HepG2 (cell line): ENCODE measurements at regions not wholly inside any gene's neighbourhood (a gene's known extent, or its start where the extent isn't known, plus 50 kb on each side); places are given as distances from the start of the nearest gene placed in this dataset.

Source experiments
- ATAC-seq: fragments of 200-7000 bp; cut with Tn5 transposase; 3 replicates; pipeline ENCODE4 v1.9.1; 2020; ENCODE audit warnings: mild to moderate bottlenecking, moderate library complexity
- BruUV-seq: library from RNA; stranded (reverse); fragments of 400-500 nt; replicated peaks from 2 replicates; lab custom pipeline; 2021; lab: Mats Ljungman, UMichigan
- CTCF ChIA-PET: fragments of 300-600 bp; formaldehyde crosslinking; extraction: SDS; loops from one replicate; lab custom pipeline; 2021; ENCODE audit warnings: low total read pairs, inconsistent platforms, low intra/inter-chr PET ratio; lab: Yijun Ruan, JAX
- POLR2A ChIA-PET: fragments of 350-600 bp; sonication (Branson Sonifier 250); formaldehyde crosslinking; loops from one replicate; lab custom pipeline; 2020; ENCODE audit warnings: antibody characterized with exemption, inconsistent platforms; lab: Yijun Ruan, JAX
- DNase-seq: peaks from one replicate; pipeline ENCODE4 v3.0.0-alpha.2; 2015; ENCODE audit warnings: low spot score
- FAIRE-seq: peaks from 3 replicates; lab custom pipeline; 2011; peaks lifted over from hg19 to GRCh38; lab: Jason Lieb, UNC
- H2AFZ ChIP-seq: one replicate; pipeline ENCODE4 v1.6.1; 2011; ENCODE audit warnings: low read length, inconsistent platforms
- H3K27ac ChIP-seq: fragments of 300-600 bp; 3 replicates; pipeline ENCODE4 v1.8.0; 2011; ENCODE audit warnings: mixed run types, mild to moderate bottlenecking, mixed read lengths, low read length, inconsistent platforms; ENCODE audit not compliant: insufficient read depth; ENCODE audit errors: extremely low read length
- H3K27me3 ChIP-seq, 2 experiments: fragments of 200-600 bp in 1 of 2; 2 replicates in 1 of 2; 3 replicates in 1 of 2; pipeline versions ENCODE4 v1.6.0 to v1.8.0; 2011; ENCODE audit warnings: low read length in 2 of 2, mild to moderate bottlenecking in 2 of 2, moderate library complexity in 2 of 2, inconsistent platforms in 1 of 2; ENCODE audit not compliant: insufficient read depth in 2 of 2, control insufficient read depth in 1 of 2
- H3K36me3 ChIP-seq, 2 experiments: fragments of 200-600 bp in 1 of 2; replicated peaks in 1 of 2; 2 replicates in 1 of 2; 3 replicates in 1 of 2; pipeline versions ENCODE4 v1.5.1 to v1.8.0; 2011; ENCODE audit warnings: low read length in 2 of 2, inconsistent platforms in 1 of 2; ENCODE audit not compliant: insufficient read depth in 2 of 2, control insufficient read depth in 1 of 2
- H3K4me1 ChIP-seq: 2 replicates; pipeline ENCODE4 v1.5.1; 2012; ENCODE audit warnings: low read length, inconsistent platforms; ENCODE audit not compliant: insufficient read depth
- H3K4me2 ChIP-seq: 2 replicates; pipeline ENCODE4 v1.6.0; 2011; ENCODE audit warnings: low read depth, low read length, inconsistent platforms
- H3K4me3 ChIP-seq, 3 experiments: fragments of 200-600 bp in 1 of 3; sonication (generic), shearing (Covaris generic) in 1 of 3; replicated peaks in 1 of 3; 2 replicates each; pipeline ENCODE4 v1.5.1; 2011 to 2016; ENCODE audit warnings: low read length in 3 of 3, inconsistent platforms in 2 of 3, low read depth in 2 of 3, mild to moderate bottlenecking in 2 of 3, control low read depth in 1 of 3, mixed read lengths in 1 of 3; ENCODE audit not compliant: insufficient read depth in 1 of 3
- H3K79me2 ChIP-seq: one replicate; pipeline ENCODE4 v1.6.1; 2011; ENCODE audit warnings: low read length, inconsistent platforms; ENCODE audit not compliant: insufficient read depth
- H3K9ac ChIP-seq: 2 replicates; pipeline ENCODE4 v1.6.0; 2011; ENCODE audit warnings: mild to moderate bottlenecking, low read depth, low read length, inconsistent platforms; ENCODE audit not compliant: insufficient read depth
- H3K9me3 ChIP-seq: 2 replicates; pipeline ENCODE4 v1.5.1; 2012; ENCODE audit warnings: mild to moderate bottlenecking, low read length
- H4K20me1 ChIP-seq: 2 replicates; pipeline ENCODE4 v1.6.0; 2011; ENCODE audit warnings: inconsistent platforms, mild to moderate bottlenecking, low read length, moderate library complexity; ENCODE audit not compliant: insufficient read depth
- ARID3A ChIP-seq: IDR thresholded peaks from 2 replicates; pipeline ENCODE4 v1.6.1; 2012; ENCODE audit warnings: low read depth, low read length, improper control_type of control experiment
- CEBPB ChIP-seq: IDR thresholded peaks from 2 replicates; pipeline ENCODE4 v1.6.1; 2011; ENCODE audit warnings: low read depth, low read length, improper control_type of control experiment, borderline replicate concordance
- ETV5 ChIP-seq: IDR thresholded peaks from 2 replicates; pipeline ENCODE4 v1.6.1; 2018; ENCODE audit warnings: missing biosample characterization, missing genetic modification reagents, inconsistent platforms, borderline replicate concordance
- GATAD2A ChIP-seq: IDR thresholded peaks from 2 replicates; pipeline ENCODE4 v1.6.1; 2016
- HIVEP1 ChIP-seq: sonication (generic); formaldehyde crosslinking; IDR thresholded peaks from 2 replicates; pipeline ENCODE4 v1.4.0; 2020; ENCODE audit warnings: mild to moderate bottlenecking, missing genetic modification reagents
- HNF4A ChIP-seq: sonication (generic); formaldehyde crosslinking; IDR thresholded peaks from 2 replicates; pipeline ENCODE4 v1.4.0; 2020; ENCODE audit warnings: missing genetic modification reagents
- HNF4G ChIP-seq, 2 experiments: sonication (generic) in 1 of 2; formaldehyde crosslinking in 1 of 2; IDR thresholded peaks; 2 replicates each; pipeline versions ENCODE4 v1.4.0 to v1.6.1; 2011 to 2020; ENCODE audit warnings: borderline replicate concordance in 2 of 2, low read depth in 2 of 2, mild to moderate bottlenecking in 2 of 2, low read length in 1 of 2, missing genetic modification reagents in 1 of 2, moderate library complexity in 1 of 2
- HOXA3 ChIP-seq: sonication (generic); formaldehyde crosslinking; IDR thresholded peaks from 2 replicates; pipeline ENCODE4 v1.5.0; 2020; ENCODE audit warnings: missing genetic modification reagents
- MEF2D ChIP-seq: sonication (generic); formaldehyde crosslinking; IDR thresholded peaks from 2 replicates; pipeline ENCODE4 v1.5.1; 2020; ENCODE audit warnings: mild to moderate bottlenecking, missing genetic modification reagents
- PAXIP1 ChIP-seq: sonication (generic); formaldehyde crosslinking; conservative IDR thresholded peaks from 2 replicates; pipeline ENCODE4 v1.4.0; 2020; ENCODE audit warnings: mild to moderate bottlenecking, missing genetic modification reagents, moderate library complexity
- RARA ChIP-seq: IDR thresholded peaks from 2 replicates; pipeline ENCODE4 v1.6.1; 2016; ENCODE audit warnings: missing genetic modification reagents, missing compliant biosample characterization
- ZBTB7B ChIP-seq: sonication (generic); formaldehyde crosslinking; IDR thresholded peaks from 2 replicates; pipeline ENCODE4 v1.4.0; 2020; ENCODE audit warnings: missing genetic modification reagents
- ZNF331 ChIP-seq: sonication (generic); formaldehyde crosslinking; IDR thresholded peaks from 2 replicates; pipeline ENCODE4 v1.4.0; 2020; ENCODE audit warnings: missing genetic modification reagents
- whole genome bisulfite sequencing: methylation state at CpG from one replicate; pipeline ENCODE4 v1.1.6; 2017; ENCODE audit warnings: low lambda C conversion rate; 5-methylcytosine and 5-hydroxymethylcytosine counted together
- in situ Hi-C: cut with HindIII; loops from 2 replicates; pipeline ENCODE4 v1.10.0; 2017; ENCODE audit warnings: low pct_unique_long_range_greater_than_20kb; ENCODE audit not compliant: extremely low pct_ligation_motif_present
- intact Hi-C: fragments of 100-400 bp; cut with micrococcal nuclease; formaldehyde crosslinking; loops from one replicate; pipeline ENCODE4 v1.10.0; 2022; ENCODE audit not compliant: unreplicated experiment
- TF ChIP-seq, protein P1 (sequence below): IDR thresholded peaks from 2 replicates; pipeline ENCODE4 v1.4.0; 2020; ENCODE audit warnings: mild to moderate bottlenecking, missing genetic modification reagents

DNA sequence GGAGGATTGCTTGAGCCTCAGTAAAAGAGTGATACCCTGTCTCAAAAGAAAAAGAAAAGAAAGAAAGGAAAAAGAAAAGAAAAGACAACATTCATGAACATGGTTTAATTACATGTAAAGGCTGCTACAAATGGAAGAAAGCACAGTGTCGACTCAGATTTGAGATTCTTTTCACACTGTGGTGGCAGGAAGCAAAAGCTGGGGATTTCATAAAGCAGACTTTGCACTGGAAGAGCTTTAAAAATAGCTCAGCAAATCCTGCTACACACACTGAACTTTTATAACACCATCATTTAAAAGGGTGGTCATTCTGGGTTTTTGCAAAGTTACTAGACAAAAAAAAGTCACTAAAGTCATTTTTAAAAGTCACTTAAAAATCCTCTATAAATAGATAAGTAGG lies 140.8 kb downstream of the CEMIP2 start:
- no peak for FAIRE-seq
- Histone ChIP-seq H3K9me3 (no peaks in the 10 kb centered on the region), H3K4me2 (peak overlapping the region; percentile 42; the same call in 1 of the 2 replicates), H3K27ac (no peak overlapping the region), H3K36me3 (no peaks in the 10 kb centered on the region), H4K20me1 (no peaks in the 10 kb centered on the region), H3K79me2 (no peaks in the 10 kb centered on the region), H3K9ac (no peak overlapping the region), H3K4me3 (no peak overlapping the region), H3K27me3 (no peaks in the 10 kb centered on the region), H3K4me1 (peaks cover 42% of the 10 kb centered on the region), H2AFZ (peak overlapping the region; percentile 72)
- peak; percentile 19 for DNase-seq
- intact Hi-C loops = no loop called here
- POLR2A ChIA-PET = interaction anchor here (1.0 kb wide), 1 partner anchor 142 kb away, joined by 3 read pairs; no protein-coding TSS in a partner anchor
- peak; percentile 76 for ATAC-seq
- CTCF ChIA-PET = interaction anchor here (1.6 kb wide), 1 partner anchor 142 kb away, joined by 6 read pairs; the partner anchor contains the start of gene CEMIP2
- no TSS peak for BruUV-seq
- in situ Hi-C loops = no loop called here
- 18% methylated on average over 1 of the region's 1 CpG for WGBS
- no peak for TF ChIP-seq ARID3A
- TF ChIP-seq PAXIP1 (CRISPR knock-in tag) = peak; percentile 41
- peak; percentile 98 for TF ChIP-seq MEF2D (CRISPR knock-in tag)
- TF ChIP-seq HNF4G (IDR thresholded peaks at IDR 0.05; ENCODE audit: borderline replicate concordance, low read depth, low read length) = peak; percentile 20; the same call in 1 of the 2 replicates
- TF ChIP-seq HNF4G (CRISPR knock-in tag; IDR thresholded peaks at IDR 0.05; ENCODE audit: borderline replicate concordance, low read depth) = no peak
- TF ChIP-seq ZNF331 (CRISPR knock-in tag) = no peak
- no peak for TF ChIP-seq HIVEP1
- no peak for TF ChIP-seq ZBTB7B (CRISPR knock-in tag)
- TF ChIP-seq HOXA3 (CRISPR knock-in tag) = no peak
- TF ChIP-seq GATAD2A (CRISPR knock-in tag) = 0 out of 2 replicates have a peak, but pooled peaks have one; percentile 28
- no peak for TF ChIP-seq CEBPB
- 0 out of 2 replicates have a peak, but pooled peaks have one; percentile 14 for TF ChIP-seq RARA (CRISPR knock-in tag)
- TF ChIP-seq ETV5 (CRISPR knock-in tag) = peak; percentile 44; the same call in 1 of the 2 replicates
- peak; percentile 76 for TF ChIP-seq HNF4A (CRISPR knock-in tag)
- TF ChIP-seq, protein P1, sequence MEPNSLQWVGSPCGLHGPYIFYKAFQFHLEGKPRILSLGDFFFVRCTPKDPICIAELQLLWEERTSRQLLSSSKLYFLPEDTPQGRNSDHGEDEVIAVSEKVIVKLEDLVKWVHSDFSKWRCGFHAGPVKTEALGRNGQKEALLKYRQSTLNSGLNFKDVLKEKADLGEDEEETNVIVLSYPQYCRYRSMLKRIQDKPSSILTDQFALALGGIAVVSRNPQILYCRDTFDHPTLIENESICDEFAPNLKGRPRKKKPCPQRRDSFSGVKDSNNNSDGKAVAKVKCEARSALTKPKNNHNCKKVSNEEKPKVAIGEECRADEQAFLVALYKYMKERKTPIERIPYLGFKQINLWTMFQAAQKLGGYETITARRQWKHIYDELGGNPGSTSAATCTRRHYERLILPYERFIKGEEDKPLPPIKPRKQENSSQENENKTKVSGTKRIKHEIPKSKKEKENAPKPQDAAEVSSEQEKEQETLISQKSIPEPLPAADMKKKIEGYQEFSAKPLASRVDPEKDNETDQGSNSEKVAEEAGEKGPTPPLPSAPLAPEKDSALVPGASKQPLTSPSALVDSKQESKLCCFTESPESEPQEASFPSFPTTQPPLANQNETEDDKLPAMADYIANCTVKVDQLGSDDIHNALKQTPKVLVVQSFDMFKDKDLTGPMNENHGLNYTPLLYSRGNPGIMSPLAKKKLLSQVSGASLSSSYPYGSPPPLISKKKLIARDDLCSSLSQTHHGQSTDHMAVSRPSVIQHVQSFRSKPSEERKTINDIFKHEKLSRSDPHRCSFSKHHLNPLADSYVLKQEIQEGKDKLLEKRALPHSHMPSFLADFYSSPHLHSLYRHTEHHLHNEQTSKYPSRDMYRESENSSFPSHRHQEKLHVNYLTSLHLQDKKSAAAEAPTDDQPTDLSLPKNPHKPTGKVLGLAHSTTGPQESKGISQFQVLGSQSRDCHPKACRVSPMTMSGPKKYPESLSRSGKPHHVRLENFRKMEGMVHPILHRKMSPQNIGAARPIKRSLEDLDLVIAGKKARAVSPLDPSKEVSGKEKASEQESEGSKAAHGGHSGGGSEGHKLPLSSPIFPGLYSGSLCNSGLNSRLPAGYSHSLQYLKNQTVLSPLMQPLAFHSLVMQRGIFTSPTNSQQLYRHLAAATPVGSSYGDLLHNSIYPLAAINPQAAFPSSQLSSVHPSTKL = peak; percentile 48; the same call in 1 of the 2 replicates
